ENCODE measurements at regions not wholly inside any gene's neighbourhood (a gene's known extent, or its start where the extent isn't known, plus 50 kb on each side); places are given as distances from the start of the nearest gene placed in this dataset.
A peak's percentile ranks its signal among the peaks of the same experiment; 100 is the strongest.

DNA sequence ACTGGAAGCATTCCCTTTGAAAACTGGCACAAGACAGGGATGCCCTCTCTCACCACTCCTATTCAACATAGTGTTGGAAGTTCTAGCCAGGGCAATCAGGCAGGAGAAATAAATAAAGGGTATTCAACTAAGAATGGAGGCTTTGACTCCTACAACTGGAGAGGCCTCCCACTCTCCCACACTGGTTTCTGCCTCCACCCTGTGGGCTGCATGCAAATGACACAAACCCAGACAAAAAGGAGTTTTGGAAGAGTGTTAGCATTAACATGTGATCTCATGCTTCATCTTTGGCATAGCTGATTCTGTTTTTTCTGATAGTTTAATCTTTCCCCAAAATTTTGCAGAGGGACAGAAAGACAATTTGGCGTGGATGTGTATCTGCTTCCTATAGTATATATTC, 80.8 kb upstream of the IQCM start:
- peak; percentile 26 to 42 for DNase-seq (ENCODE audit: low read depth in 1 of 2, low spot score in 1 of 2)
- TF ChIP-seq, protein P1, sequence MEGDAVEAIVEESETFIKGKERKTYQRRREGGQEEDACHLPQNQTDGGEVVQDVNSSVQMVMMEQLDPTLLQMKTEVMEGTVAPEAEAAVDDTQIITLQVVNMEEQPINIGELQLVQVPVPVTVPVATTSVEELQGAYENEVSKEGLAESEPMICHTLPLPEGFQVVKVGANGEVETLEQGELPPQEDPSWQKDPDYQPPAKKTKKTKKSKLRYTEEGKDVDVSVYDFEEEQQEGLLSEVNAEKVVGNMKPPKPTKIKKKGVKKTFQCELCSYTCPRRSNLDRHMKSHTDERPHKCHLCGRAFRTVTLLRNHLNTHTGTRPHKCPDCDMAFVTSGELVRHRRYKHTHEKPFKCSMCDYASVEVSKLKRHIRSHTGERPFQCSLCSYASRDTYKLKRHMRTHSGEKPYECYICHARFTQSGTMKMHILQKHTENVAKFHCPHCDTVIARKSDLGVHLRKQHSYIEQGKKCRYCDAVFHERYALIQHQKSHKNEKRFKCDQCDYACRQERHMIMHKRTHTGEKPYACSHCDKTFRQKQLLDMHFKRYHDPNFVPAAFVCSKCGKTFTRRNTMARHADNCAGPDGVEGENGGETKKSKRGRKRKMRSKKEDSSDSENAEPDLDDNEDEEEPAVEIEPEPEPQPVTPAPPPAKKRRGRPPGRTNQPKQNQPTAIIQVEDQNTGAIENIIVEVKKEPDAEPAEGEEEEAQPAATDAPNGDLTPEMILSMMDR (IDR thresholded peaks at IDR 0.05; ENCODE audit: low read depth, low read length), result peak; percentile 52
- Histone ChIP-seq H3K27me3 (no peaks in the 10 kb centered on the region), H3K4me1 (ENCODE audit: low read depth) (no peaks in the 10 kb centered on the region), H3K4me3 (no peak overlapping the region), H3K36me3 (no peaks in the 10 kb centered on the region), H3K27ac (no peak overlapping the region), H3K9me3 (ENCODE audit: low read depth) (no peaks in the 10 kb centered on the region)

DNA sequence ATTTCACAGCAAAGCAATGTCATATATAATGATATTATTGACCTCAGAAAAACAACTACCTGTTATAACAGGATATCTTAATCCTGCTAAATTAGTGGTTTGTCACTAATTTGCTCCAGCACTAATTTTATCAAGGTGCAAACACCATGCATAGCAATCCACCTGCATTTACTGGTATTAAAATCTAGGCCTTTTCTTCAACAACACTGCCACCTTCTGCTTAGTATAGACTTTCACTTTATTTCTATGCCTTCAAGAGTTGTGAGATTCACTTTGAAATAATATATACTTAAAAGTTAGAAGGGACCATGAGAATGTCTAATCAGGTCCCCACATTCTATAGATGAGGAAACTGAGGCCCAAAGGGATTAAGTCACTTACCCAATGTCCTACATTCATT, 82.1 kb upstream of the IQCM start:
- H3K36me3 ChIP-seq, result no peaks in the 10 kb centered on the region
- H3K9me3 ChIP-seq (ENCODE audit: low read depth), result no peaks in the 10 kb centered on the region
- no peak overlapping the region for H3K27ac ChIP-seq
- DNase-seq (ENCODE audit: low read depth in 1 of 2, low spot score in 1 of 2), result peak; percentile 12 to 42
- H3K27me3 ChIP-seq, result no peaks in the 10 kb centered on the region
- H3K4me3 ChIP-seq, result no peak overlapping the region
- TF ChIP-seq, protein P1 (IDR thresholded peaks at IDR 0.05; ENCODE audit: low read depth, low read length), result no peak
- no peaks in the 10 kb centered on the region for H3K4me1 ChIP-seq (ENCODE audit: low read depth)

DNA sequence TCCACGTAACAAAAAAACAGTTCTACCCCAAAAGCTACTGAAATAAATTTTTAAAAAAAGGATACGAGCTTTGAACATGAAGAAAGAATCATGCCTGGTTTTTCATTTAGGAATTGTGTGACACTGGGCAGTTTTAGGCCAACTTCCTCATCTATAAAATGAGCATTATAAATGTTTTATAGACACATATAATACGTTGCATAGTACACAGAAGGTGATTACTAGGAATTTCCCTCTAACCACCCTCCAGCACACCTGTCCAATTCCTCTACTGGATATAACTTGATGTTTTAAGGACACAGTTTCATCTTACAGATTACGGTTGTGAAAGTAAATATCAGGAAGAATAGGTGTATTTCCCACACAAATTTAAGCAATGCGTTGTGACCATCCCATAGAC, 85.5 kb upstream of the IQCM start:
- Histone ChIP-seq H3K9me3 (ENCODE audit: low read depth) (no peaks in the 10 kb centered on the region), H3K36me3 (no peaks in the 10 kb centered on the region), H3K4me1 (ENCODE audit: low read depth) (no peaks in the 10 kb centered on the region), H3K27me3 (no peaks in the 10 kb centered on the region), H3K27ac (no peak overlapping the region), H3K4me3 (no peak overlapping the region)
- DNase-seq (ENCODE audit: low read depth in 1 of 2, low spot score in 1 of 2), result no peak
- TF ChIP-seq, protein P1 (IDR thresholded peaks at IDR 0.05; ENCODE audit: low read depth, low read length), result no peak

DNA sequence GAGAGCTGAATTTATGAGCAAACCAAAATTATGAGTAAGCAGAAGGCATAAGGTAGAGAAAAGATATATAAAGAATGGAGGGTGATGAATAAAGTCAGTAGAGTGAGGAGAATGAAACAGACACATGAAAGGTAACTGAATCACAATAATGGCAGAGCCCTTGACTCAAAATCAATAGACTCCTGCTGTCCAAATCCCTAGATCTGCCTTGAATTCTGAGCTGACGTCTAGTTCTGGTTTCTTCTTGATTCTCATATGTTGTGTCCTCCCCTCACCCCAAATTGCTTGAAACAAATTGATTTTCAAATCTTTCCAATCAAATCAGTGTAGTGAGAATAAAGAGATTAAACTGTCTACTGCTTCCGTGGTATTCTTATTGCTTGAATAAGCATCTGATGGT, 86.6 kb upstream of the IQCM start:
- DNase-seq (ENCODE audit: low read depth in 1 of 2, low spot score in 1 of 2), result no peak
- no peaks in the 10 kb centered on the region for H3K27me3 ChIP-seq
- no peak overlapping the region for H3K4me3 ChIP-seq
- TF ChIP-seq, protein P1 (IDR thresholded peaks at IDR 0.05; ENCODE audit: low read depth, low read length), result no peak
- H3K27ac ChIP-seq, result no peak overlapping the region
- H3K9me3 ChIP-seq (ENCODE audit: low read depth), result no peaks in the 10 kb centered on the region
- H3K36me3 ChIP-seq, result no peaks in the 10 kb centered on the region
- H3K4me1 ChIP-seq (ENCODE audit: low read depth), result no peaks in the 10 kb centered on the region

DNA sequence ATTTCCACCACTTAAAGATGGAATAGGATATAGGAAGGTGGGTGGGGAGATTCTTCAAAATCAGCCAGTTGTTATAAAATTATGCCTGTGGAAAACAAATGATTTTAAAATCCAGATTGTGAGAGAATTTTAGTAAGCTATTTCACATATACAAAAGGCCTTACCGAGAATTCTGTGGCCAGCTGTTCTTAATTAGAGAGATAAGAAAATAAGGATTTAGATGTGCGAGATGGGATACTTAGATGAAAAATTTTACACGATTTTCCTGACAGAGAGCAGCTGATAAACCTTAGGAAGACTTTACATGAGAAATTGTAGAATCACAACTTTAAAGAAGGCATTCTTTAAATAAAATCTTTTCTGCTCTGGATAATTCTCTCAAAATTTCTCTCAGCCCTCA, 94.5 kb upstream of the IQCM start:
- no peak for DNase-seq (ENCODE audit: low read depth in 1 of 2, low spot score in 1 of 2)
- TF ChIP-seq, protein P1 (IDR thresholded peaks at IDR 0.05; ENCODE audit: low read depth, low read length), result no peak
- Histone ChIP-seq H3K36me3 (no peaks in the 10 kb centered on the region), H3K4me1 (ENCODE audit: low read depth) (peaks cover 5% of the 10 kb centered on the region), H3K9me3 (ENCODE audit: low read depth) (no peaks in the 10 kb centered on the region), H3K27ac (no peak overlapping the region), H3K27me3 (no peaks in the 10 kb centered on the region), H3K4me3 (no peak overlapping the region)

Data from cardiac muscle cell (in vitro differentiated cells and primary cell).